ENCODE measurements at regions not wholly inside any gene's neighbourhood (a gene's known extent, or its start where the extent isn't known, plus 50 kb on each side); places are given as distances from the start of the nearest gene placed in this dataset.
"Not testable (repeated sequence)": the region's sequence is repeated elsewhere in the genome, so short reads cannot be mapped to it uniquely, and the experiment has no call there.

- DNase-seq, result no peak
These were observed 62.0 kb downstream of the CAVIN4 start for GRCh38 chr9:100639854-100640253.

GRCh38 chr9:100640447-100641050 lies 62.7 kb downstream of the CAVIN4 start:
- DNase-seq, result no peak

- DNase-seq, result no peak
These were observed 63.3 kb downstream of the CAVIN4 start for GRCh38 chr9:100641166-100641565.

GRCh38 chr9:100652850-100653249 lies 75.0 kb downstream of the CAVIN4 start:
- DNase-seq, result no peak

GRCh38 chr9:100653643-100654334 lies 75.9 kb downstream of the CAVIN4 start:
- no peak for DNase-seq

GRCh38 chr9:100656851-100657250 lies 79.0 kb downstream of the CAVIN4 start:
- DNase-seq, result not testable (repeated sequence)

GRCh38 chr9:100661668-100662067 lies 83.8 kb downstream of the CAVIN4 start:
- DNase-seq, result no peak

- DNase-seq, result no peak
These were observed 84.2 kb downstream of the CAVIN4 start for GRCh38 chr9:100662122-100662521.

- DNase-seq, result no peak
These were observed 89.6 kb downstream of the CAVIN4 start for GRCh38 chr9:100667448-100667847.

- no peak for DNase-seq
These were observed 90.1 kb downstream of the CAVIN4 start for GRCh38 chr9:100668024-100668423.

GRCh38 chr9:100669968-100670367 lies 92.1 kb downstream of the CAVIN4 start:
- DNase-seq, result no peak

GRCh38 chr9:100670719-100671118 lies 92.8 kb downstream of the CAVIN4 start:
- DNase-seq, result no peak

GRCh38 chr9:100671898-100672297 lies 94.0 kb downstream of the CAVIN4 start:
- no peak for DNase-seq

- no peak for DNase-seq
These were observed 95.4 kb downstream of the CAVIN4 start for GRCh38 chr9:100673249-100673648.

- no peak for DNase-seq
These were observed 96.7 kb downstream of the CAVIN4 start for GRCh38 chr9:100674419-100675122.

- DNase-seq, result no peak
These were observed 102.0 kb downstream of the CAVIN4 start for GRCh38 chr9:100679834-100680233.

- no peak for DNase-seq
These were observed 108.5 kb downstream of the CAVIN4 start for GRCh38 chr9:100686420-100686819.

GRCh38 chr9:100689635-100690034 lies 111.8 kb downstream of the CAVIN4 start:
- no peak for DNase-seq

GRCh38 chr9:100690438-100690837 lies 112.6 kb downstream of the CAVIN4 start:
- no peak for DNase-seq

- DNase-seq, result no peak
These were observed 119.5 kb downstream of the CAVIN4 start for GRCh38 chr9:100697339-100697738.

GRCh38 chr9:100698945-100699344 lies 121.1 kb downstream of the CAVIN4 start:
- no peak for DNase-seq

- no peak for DNase-seq
These were observed 121.8 kb downstream of the CAVIN4 start for GRCh38 chr9:100699668-100700067.

GRCh38 chr9:100700689-100701318 lies 122.9 kb downstream of the CAVIN4 start:
- DNase-seq, result no peak

All from activated naive CD4-positive, alpha-beta T cell treated with Interleukin-2 at 50 U/mL for 16 hours (primary cell).